Colonic mucosa (tissue), 4 donors: ENCODE measurements at regions not wholly inside any gene's neighbourhood (a gene's known extent, or its start where the extent isn't known, plus 50 kb on each side); places are given as distances from the start of the nearest gene placed in this dataset.

Experiments
- DNase-seq: peaks from one replicate; pipeline ENCODE4 v3.0.0-alpha.2; 2020
- H3K27ac ChIP-seq: fragments of 200-600 bp; one replicate; pipeline ENCODE4 v1.8.0; 2021
- H3K27me3 ChIP-seq: fragments of 200-600 bp; one replicate; pipeline ENCODE4 v1.8.0; 2021
- H3K36me3 ChIP-seq: fragments of 200-600 bp; one replicate; pipeline ENCODE4 v1.8.0; 2021
- H3K4me1 ChIP-seq: fragments of 200-600 bp; one replicate; pipeline ENCODE4 v1.8.0; 2021; ENCODE audit warnings: mild to moderate bottlenecking
- H3K4me3 ChIP-seq: fragments of 200-600 bp; one replicate; pipeline ENCODE4 v1.8.0; 2021
- H3K9ac ChIP-seq, 2 donors: one replicate each; pipeline ENCODE4 v1.7.0; 2013; ENCODE audit warnings: control low read depth in 2 of 2, low read depth in 2 of 2, low read length in 2 of 2
- H3K9me3 ChIP-seq: fragments of 200-600 bp; one replicate; pipeline ENCODE4 v1.8.0; 2021
- CTCF ChIP-seq: fragments of 200-600 bp; IDR thresholded peaks from one replicate; pipeline ENCODE4 v1.8.0; 2022; ENCODE audit warnings: antibody characterized with exemption, mild to moderate bottlenecking
- intact Hi-C: fragments of 100-400 bp; cut with DNase I; formaldehyde crosslinking; loops from one replicate; pipeline ENCODE4 v1.14.1; 2022
- donor health status: healthy.
- donor health status: DM: no; HTN: no; CAD: no.
- donor health status: DM: no; HTN: no; CAD: no.

- no peak for DNase-seq
- intact Hi-C loops = no loop called here
- no peak for TF ChIP-seq CTCF
Measured at GRCh38 chr4:44801384-44801783, 75.0 kb upstream of the GNPDA2 start.

DNA sequence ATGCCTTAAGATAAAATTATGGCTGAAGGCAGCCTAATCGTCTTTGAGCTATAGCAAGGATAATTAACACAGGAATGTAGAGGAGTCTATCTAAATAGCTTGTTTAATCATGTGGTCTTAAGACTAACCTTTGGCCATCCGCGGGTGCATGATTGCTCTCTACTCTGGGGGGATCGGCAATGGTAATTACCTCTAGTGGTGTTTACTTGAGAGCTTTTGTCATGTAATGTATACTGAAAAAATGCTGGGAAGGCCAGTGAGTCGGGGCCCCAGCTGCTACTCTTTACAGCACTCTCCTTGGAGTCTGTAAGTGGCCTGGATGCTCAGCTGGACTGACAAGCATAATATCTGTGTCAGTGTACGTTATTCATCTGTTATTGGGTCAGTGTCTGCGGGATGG lies 65.5 kb upstream of the GNPDA2 start:
- Histone ChIP-seq H3K36me3 (no peaks in the 10 kb centered on the region), H3K4me3 (no peak overlapping the region), H3K9ac (no peak overlapping the region), H3K27ac (no peak overlapping the region), H3K9me3 (no peaks in the 10 kb centered on the region), H3K27me3 (no peaks in the 10 kb centered on the region), H3K4me1 (no peaks in the 10 kb centered on the region)
- intact Hi-C loops = no loop called here
- TF ChIP-seq CTCF = no peak
- DNase-seq = no peak

More at GRCh38 chr4:44801384-44801783, 75.0 kb upstream of the GNPDA2 start:
- Histone ChIP-seq H3K4me1 (no peaks in the 10 kb centered on the region), H3K9ac (no peak overlapping the region), H3K9me3 (no peaks in the 10 kb centered on the region), H3K36me3 (no peaks in the 10 kb centered on the region), H3K27me3 (no peaks in the 10 kb centered on the region), H3K4me3 (no peak overlapping the region), H3K27ac (no peak overlapping the region)

- Histone ChIP-seq H3K9me3 (no peaks in the 10 kb centered on the region), H3K36me3 (no peaks in the 10 kb centered on the region), H3K27ac (no peak overlapping the region), H3K4me1 (no peaks in the 10 kb centered on the region), H3K9ac (no peak overlapping the region), H3K27me3 (no peaks in the 10 kb centered on the region), H3K4me3 (no peak overlapping the region)
- no peak for DNase-seq
- intact Hi-C loops = no loop called here
- TF ChIP-seq CTCF = no peak
Measured at GRCh38 chr4:44777115-44777514, 50.8 kb upstream of the GNPDA2 start.
